ENCODE measurements at regions not wholly inside any gene's neighbourhood (a gene's known extent, or its start where the extent isn't known, plus 50 kb on each side); places are given as distances from the start of the nearest gene placed in this dataset.

GRCh38 chr11:80512491-80512890 lies 1071.7 kb upstream of the TENM4 start:
- TF ChIP-seq CTCF (IDR thresholded peaks at IDR 0.05; ENCODE audit: extremely low read depth, insufficient read depth, missing control alignments) = no peak
- in situ Hi-C loops (cut with MboI; ENCODE audit: low pct_unique_long_range_greater_than_20kb, low sequenced_read_pairs, unreplicated experiment) = no loop called here
- no peak for DNase-seq (ENCODE audit: low spot score)

- TF ChIP-seq CTCF (IDR thresholded peaks at IDR 0.05; ENCODE audit: extremely low read depth, insufficient read depth, missing control alignments) = no peak
- no peak for DNase-seq (ENCODE audit: low spot score)
- in situ Hi-C loops (cut with MboI; ENCODE audit: low pct_unique_long_range_greater_than_20kb, low sequenced_read_pairs, unreplicated experiment) = no loop called here
These were observed 1064.9 kb upstream of the TENM4 start for GRCh38 chr11:80505771-80506170.

GRCh38 chr11:80503990-80504389 lies 1063.2 kb upstream of the TENM4 start:
- in situ Hi-C loops (cut with MboI; ENCODE audit: low pct_unique_long_range_greater_than_20kb, low sequenced_read_pairs, unreplicated experiment) = no loop called here
- DNase-seq (ENCODE audit: low spot score) = no peak
- TF ChIP-seq CTCF (IDR thresholded peaks at IDR 0.05; ENCODE audit: extremely low read depth, insufficient read depth, missing control alignments) = no peak

- in situ Hi-C loops (cut with MboI; ENCODE audit: low pct_unique_long_range_greater_than_20kb, low sequenced_read_pairs, unreplicated experiment) = no loop called here
- DNase-seq (ENCODE audit: low spot score) = no peak
- TF ChIP-seq CTCF (IDR thresholded peaks at IDR 0.05; ENCODE audit: extremely low read depth, insufficient read depth, missing control alignments) = no peak
These were observed 1061.7 kb upstream of the TENM4 start for GRCh38 chr11:80502511-80502910.

- no peak for DNase-seq (ENCODE audit: low spot score)
- no peak for TF ChIP-seq CTCF (IDR thresholded peaks at IDR 0.05; ENCODE audit: extremely low read depth, insufficient read depth, missing control alignments)
- in situ Hi-C loops (cut with MboI; ENCODE audit: low pct_unique_long_range_greater_than_20kb, low sequenced_read_pairs, unreplicated experiment) = no loop called here
These were observed 1054.3 kb upstream of the TENM4 start for GRCh38 chr11:80495116-80495515.

- no peak for DNase-seq (ENCODE audit: low spot score)
- TF ChIP-seq CTCF (IDR thresholded peaks at IDR 0.05; ENCODE audit: extremely low read depth, insufficient read depth, missing control alignments) = no peak
- in situ Hi-C loops (cut with MboI; ENCODE audit: low pct_unique_long_range_greater_than_20kb, low sequenced_read_pairs, unreplicated experiment) = no loop called here
These were observed 1047.1 kb upstream of the TENM4 start for GRCh38 chr11:80487952-80488351.

- DNase-seq (ENCODE audit: low spot score) = no peak
- in situ Hi-C loops (cut with MboI; ENCODE audit: low pct_unique_long_range_greater_than_20kb, low sequenced_read_pairs, unreplicated experiment) = no loop called here
- no peak for TF ChIP-seq CTCF (IDR thresholded peaks at IDR 0.05; ENCODE audit: extremely low read depth, insufficient read depth, missing control alignments)
These were observed 1045.8 kb upstream of the TENM4 start for GRCh38 chr11:80486678-80487077.

All from GM13977 (cell line).